ENCODE measurements at regions not wholly inside any gene's neighbourhood (a gene's known extent, or its start where the extent isn't known, plus 50 kb on each side); places are given as distances from the start of the nearest gene placed in this dataset.

- no peaks in the 10 kb centered on the region for H3K36me3 Mint-ChIP-seq
- no peak overlapping the region for H3K27ac Mint-ChIP-seq
Measured at GRCh38 chr14:97224016-97224415, 426.8 kb downstream of the VRK1 start.

GRCh38 chr14:97230051-97230450 lies 432.9 kb downstream of the VRK1 start:
- H3K9me3 Mint-ChIP-seq: peaks cover 3% of the 10 kb centered on the region
- H3K4me3 Mint-ChIP-seq: no peak overlapping the region
- H3K4me1 Mint-ChIP-seq: no peaks in the 10 kb centered on the region
- H3K36me3 Mint-ChIP-seq: no peaks in the 10 kb centered on the region
- H3K27ac Mint-ChIP-seq: no peak overlapping the region
- H3K27me3 Mint-ChIP-seq: no peaks in the 10 kb centered on the region
- no peak for ATAC-seq

More at GRCh38 chr14:97224016-97224415, 426.8 kb downstream of the VRK1 start:
- peaks cover 37% of the 10 kb centered on the region for H3K27me3 Mint-ChIP-seq
- no peak overlapping the region for H3K4me3 Mint-ChIP-seq
- H3K4me1 Mint-ChIP-seq: peaks cover 6% of the 10 kb centered on the region
- H3K9me3 Mint-ChIP-seq: peaks cover 8% of the 10 kb centered on the region
- no peak for ATAC-seq

GRCh38 chr14:97233319-97233985 lies 436.3 kb downstream of the VRK1 start:
- no peak for ATAC-seq
- Mint-ChIP-seq H3K4me3 (no peak overlapping the region), H3K9me3 (peaks cover 8% of the 10 kb centered on the region), H3K36me3 (no peaks in the 10 kb centered on the region), H3K4me1 (no peaks in the 10 kb centered on the region), H3K27me3 (no peaks in the 10 kb centered on the region), H3K27ac (no peak overlapping the region)

GRCh38 chr14:97246648-97247047 lies 449.5 kb downstream of the VRK1 start:
- no peaks in the 10 kb centered on the region for H3K36me3 Mint-ChIP-seq
- H3K4me3 Mint-ChIP-seq: no peak overlapping the region
- H3K9me3 Mint-ChIP-seq: peaks cover 6% of the 10 kb centered on the region
- peaks cover 14% of the 10 kb centered on the region for H3K27me3 Mint-ChIP-seq
- H3K27ac Mint-ChIP-seq: no peak overlapping the region
- ATAC-seq: no peak
- no peaks in the 10 kb centered on the region for H3K4me1 Mint-ChIP-seq

- H3K4me3 Mint-ChIP-seq: no peak overlapping the region
- ATAC-seq: no peak
- no peak overlapping the region for H3K27ac Mint-ChIP-seq
- H3K4me1 Mint-ChIP-seq: peaks cover 5% of the 10 kb centered on the region
- no peaks in the 10 kb centered on the region for H3K36me3 Mint-ChIP-seq
- H3K27me3 Mint-ChIP-seq: peaks cover 11% of the 10 kb centered on the region
- peaks cover 9% of the 10 kb centered on the region for H3K9me3 Mint-ChIP-seq
Measured at GRCh38 chr14:97248973-97249372, 451.8 kb downstream of the VRK1 start.

GRCh38 chr14:97250931-97251330 lies 453.7 kb downstream of the VRK1 start:
- no peak overlapping the region for H3K27ac Mint-ChIP-seq
- no peak overlapping the region for H3K4me3 Mint-ChIP-seq
- H3K9me3 Mint-ChIP-seq: peaks cover 7% of the 10 kb centered on the region
- ATAC-seq: no peak
- no peaks in the 10 kb centered on the region for H3K36me3 Mint-ChIP-seq
- H3K4me1 Mint-ChIP-seq: peaks cover 8% of the 10 kb centered on the region
- peaks cover 7% of the 10 kb centered on the region for H3K27me3 Mint-ChIP-seq

- H3K36me3 Mint-ChIP-seq: no peaks in the 10 kb centered on the region
- H3K27ac Mint-ChIP-seq: no peak overlapping the region
- H3K9me3 Mint-ChIP-seq: peaks cover 7% of the 10 kb centered on the region
- no peak for ATAC-seq
- peaks cover 8% of the 10 kb centered on the region for H3K4me1 Mint-ChIP-seq
- H3K4me3 Mint-ChIP-seq: no peak overlapping the region
- H3K27me3 Mint-ChIP-seq: peaks cover 7% of the 10 kb centered on the region
Measured at GRCh38 chr14:97251491-97252155, 454.4 kb downstream of the VRK1 start.

- Mint-ChIP-seq H3K36me3 (no peaks in the 10 kb centered on the region), H3K27ac (no peak overlapping the region), H3K9me3 (peaks cover 7% of the 10 kb centered on the region), H3K4me1 (peaks cover 8% of the 10 kb centered on the region), H3K27me3 (peaks cover 7% of the 10 kb centered on the region), H3K4me3 (no peak overlapping the region)
- no peak for ATAC-seq
Measured at GRCh38 chr14:97253756-97254155, 456.6 kb downstream of the VRK1 start.

- no peaks in the 10 kb centered on the region for H3K36me3 Mint-ChIP-seq
- ATAC-seq: no peak
- H3K4me1 Mint-ChIP-seq: no peaks in the 10 kb centered on the region
- no peak overlapping the region for H3K27ac Mint-ChIP-seq
- H3K4me3 Mint-ChIP-seq: no peak overlapping the region
- H3K27me3 Mint-ChIP-seq: no peaks in the 10 kb centered on the region
- H3K9me3 Mint-ChIP-seq: peaks cover 11% of the 10 kb centered on the region
Measured at GRCh38 chr14:97262336-97262735, 465.2 kb downstream of the VRK1 start.

- Mint-ChIP-seq H3K27me3 (no peaks in the 10 kb centered on the region), H3K27ac (no peak overlapping the region), H3K4me1 (no peaks in the 10 kb centered on the region), H3K9me3 (peaks cover 11% of the 10 kb centered on the region), H3K36me3 (no peaks in the 10 kb centered on the region), H3K4me3 (no peak overlapping the region)
- no peak for ATAC-seq
Measured at GRCh38 chr14:97264516-97265230, 467.5 kb downstream of the VRK1 start.

- Mint-ChIP-seq H3K27me3 (no peaks in the 10 kb centered on the region), H3K4me3 (no peak overlapping the region), H3K4me1 (no peaks in the 10 kb centered on the region), H3K27ac (no peak overlapping the region), H3K36me3 (no peaks in the 10 kb centered on the region), H3K9me3 (peaks cover 11% of the 10 kb centered on the region)
- no peak for ATAC-seq
Measured at GRCh38 chr14:97266653-97267052, 469.5 kb downstream of the VRK1 start.

GRCh38 chr14:97267509-97267908 lies 470.3 kb downstream of the VRK1 start:
- Mint-ChIP-seq H3K4me1 (no peaks in the 10 kb centered on the region), H3K27me3 (no peaks in the 10 kb centered on the region), H3K27ac (no peak overlapping the region), H3K36me3 (no peaks in the 10 kb centered on the region), H3K9me3 (peaks cover 6% of the 10 kb centered on the region), H3K4me3 (no peak overlapping the region)
- ATAC-seq: no peak

- Mint-ChIP-seq H3K4me1 (no peaks in the 10 kb centered on the region), H3K36me3 (no peaks in the 10 kb centered on the region), H3K4me3 (no peak overlapping the region), H3K9me3 (peaks cover 6% of the 10 kb centered on the region), H3K27me3 (no peaks in the 10 kb centered on the region), H3K27ac (no peak overlapping the region)
- ATAC-seq: no peak
Measured at GRCh38 chr14:97268097-97268496, 470.9 kb downstream of the VRK1 start.

- ATAC-seq: no peak
- no peaks in the 10 kb centered on the region for H3K27me3 Mint-ChIP-seq
- H3K4me1 Mint-ChIP-seq: no peaks in the 10 kb centered on the region
- peaks cover 6% of the 10 kb centered on the region for H3K9me3 Mint-ChIP-seq
- no peak overlapping the region for H3K4me3 Mint-ChIP-seq
- H3K27ac Mint-ChIP-seq: no peak overlapping the region
- H3K36me3 Mint-ChIP-seq: no peaks in the 10 kb centered on the region
Measured at GRCh38 chr14:97270308-97270707, 473.1 kb downstream of the VRK1 start.

- no peak overlapping the region for H3K27ac Mint-ChIP-seq
- no peaks in the 10 kb centered on the region for H3K4me1 Mint-ChIP-seq
- H3K36me3 Mint-ChIP-seq: no peaks in the 10 kb centered on the region
- ATAC-seq: no peak
- H3K4me3 Mint-ChIP-seq: no peak overlapping the region
- peaks cover under 1% of the 10 kb centered on the region for H3K9me3 Mint-ChIP-seq
- H3K27me3 Mint-ChIP-seq: peaks cover 5% of the 10 kb centered on the region
Measured at GRCh38 chr14:97271451-97271960, 474.3 kb downstream of the VRK1 start.

Data from stimulated activated memory B cell treated with anti-CD40 and anti-IgM and Interleukin-4, amounts not matched to agents 10 μg/mL and 1 μg/mL and 100 μg/mL, for 72 hours (primary cell).